HCT116 (cell line): ENCODE measurements at regions not wholly inside any gene's neighbourhood (a gene's known extent, or its start where the extent isn't known, plus 50 kb on each side); places are given as distances from the start of the nearest gene placed in this dataset.
A peak's percentile ranks its signal among the peaks of the same experiment; 100 is the strongest.

ENCODE experiments used
- ATAC-seq: fragments of 200-7000 bp; cut with Tn5 transposase; 2 replicates; pipeline ENCODE4 v1.9.1; 2020; ENCODE audit warnings: mild to moderate bottlenecking, moderate library complexity
- BruUV-seq: library from RNA; stranded (reverse); fragments of 400-500 nt; replicated peaks from 2 replicates; lab custom pipeline; 2021; lab: Mats Ljungman, UMichigan
- CTCF ChIA-PET: fragments of 300-600 bp; sonication (Branson Sonifier 250); formaldehyde crosslinking; loops from one replicate; lab custom pipeline; 2021; ENCODE audit warnings: antibody characterized with exemption; lab: Charles Lee
- POLR2A ChIA-PET: fragments of 300-600, 350-600 bp; sonication (Branson Sonifier 250); formaldehyde crosslinking; loops from one replicate; lab custom pipeline; 2021; ENCODE audit warnings: antibody characterized with exemption; lab: Charles Lee
- RAD21 ChIA-PET, 2 experiments: fragments of 300-600 bp; sonication (Branson Sonifier 250); formaldehyde crosslinking; loops; one replicate each; lab custom pipeline; 2023; ENCODE audit warnings: low total read pairs in 2 of 2; ENCODE audit not compliant: uncharacterized antibody in 2 of 2, unreplicated experiment in 2 of 2, low non-redundant PET in 1 of 2; lab: Charles Lee
- DNase-seq: peaks from one replicate; pipeline ENCODE4 v3.0.0-alpha.2; 2010; ENCODE audit warnings: low read depth, low spot score
- H2AFZ ChIP-seq: fragments of 200-600 bp; shearing (Covaris generic), sonication (generic); 2 replicates; pipeline ENCODE4 v1.6.1; 2017; ENCODE audit warnings: low read depth, mixed run types, mixed read lengths, antibody characterized with exemption, low read length; ENCODE audit not compliant: poor library complexity, severe bottlenecking
- H3K27ac ChIP-seq: 2 replicates; pipeline ENCODE4 v1.5.1; 2012; ENCODE audit warnings: low read depth, low read length
- H3K27me3 ChIP-seq: fragments of 200-600 bp; sonication (generic); 2 replicates; pipeline ENCODE4 v1.6.1; 2016; ENCODE audit warnings: mixed run types, low read length, mixed read lengths; ENCODE audit not compliant: insufficient read depth
- H3K36me3 ChIP-seq, 2 experiments: fragments of 200-500 bp in 1 of 2; fragments of 200-600 bp in 1 of 2; sonication (Bioruptor generic) in 1 of 2; sonication (generic) in 1 of 2; 2 replicates each; pipeline versions ENCODE4 v1.5.1 to v1.6.1; 2014 to 2016; ENCODE audit warnings: low read length in 2 of 2, inconsistent platforms in 1 of 2, mixed read lengths in 1 of 2, mixed run types in 1 of 2; ENCODE audit not compliant: insufficient read depth in 2 of 2, control insufficient read depth in 1 of 2
- H3K4me1 ChIP-seq, 2 experiments: fragments of 200-600 bp in 1 of 2; sonication (generic) in 1 of 2; 2 replicates each; pipeline versions ENCODE4 v1.5.1 to v1.6.1; 2012 to 2017; ENCODE audit warnings: low read length in 2 of 2, inconsistent platforms in 1 of 2, mild to moderate bottlenecking in 1 of 2, mixed read lengths in 1 of 2, mixed run types in 1 of 2, moderate library complexity in 1 of 2; ENCODE audit not compliant: insufficient read depth in 2 of 2, control insufficient read depth in 1 of 2
- H3K4me2 ChIP-seq: fragments of 200-600 bp; sonication (generic); 2 replicates; pipeline ENCODE4 v1.6.1; 2017; ENCODE audit warnings: mixed run types, low read length, mixed read lengths
- H3K4me3 ChIP-seq, 2 experiments: fragments of 200-600 bp in 1 of 2; sonication (generic) in 1 of 2; replicated peaks in 1 of 2; 2 replicates each; pipeline ENCODE4 v1.5.1; 2011 to 2016; ENCODE audit warnings: low read length in 2 of 2, control low read depth in 1 of 2, low read depth in 1 of 2, mild to moderate bottlenecking in 1 of 2, mixed read lengths in 1 of 2, mixed run types in 1 of 2
- H3K79me2 ChIP-seq: fragments of 200-600 bp; sonication (generic); 2 replicates; pipeline ENCODE4 v1.6.1; 2017; ENCODE audit warnings: mild to moderate bottlenecking, mixed run types, low read length, moderate library complexity, mixed read lengths; ENCODE audit not compliant: insufficient read depth
- H3K9ac ChIP-seq: fragments of 200-600 bp; sonication (generic); 2 replicates; pipeline ENCODE4 v1.6.1; 2016; ENCODE audit warnings: low read length, mixed read lengths
- H3K9me2 ChIP-seq: fragments of 200-600 bp; sonication (generic), shearing (Covaris generic); 2 replicates; pipeline ENCODE4 v1.6.1; 2017; ENCODE audit warnings: mixed run types, mild to moderate bottlenecking, moderate library complexity; ENCODE audit not compliant: insufficient read depth
- H3K9me3 ChIP-seq, 2 experiments: fragments of 200-500 bp in 1 of 2; fragments of 200-600 bp in 1 of 2; sonication (Bioruptor generic) in 1 of 2; sonication (generic) in 1 of 2; 2 replicates each; pipeline ENCODE4 v1.6.1; 2014 to 2017; ENCODE audit warnings: low read length in 2 of 2, mixed read lengths in 2 of 2, inconsistent platforms in 1 of 2, low read depth in 1 of 2, mild to moderate bottlenecking in 1 of 2, mixed run types in 1 of 2, moderate library complexity in 1 of 2; ENCODE audit not compliant: control insufficient read depth in 1 of 2, insufficient read depth in 1 of 2
- H4K20me1 ChIP-seq: fragments of 200-600 bp; sonication (generic), shearing (Covaris generic); 2 replicates; pipeline ENCODE4 v1.6.1; 2017; ENCODE audit warnings: mixed run types, mild to moderate bottlenecking, moderate library complexity; ENCODE audit not compliant: insufficient read depth
- CBX3 ChIP-seq: IDR thresholded peaks from 2 replicates; pipeline ENCODE4 v1.6.1; 2012; ENCODE audit warnings: low read depth
- CEBPB ChIP-seq: IDR thresholded peaks from 2 replicates; pipeline ENCODE4 v1.6.1; 2012; ENCODE audit warnings: low read depth
- ELF1 ChIP-seq: IDR thresholded peaks from 2 replicates; pipeline ENCODE4 v1.6.1; 2012; ENCODE audit warnings: low read depth, borderline replicate concordance
- EZH2 ChIP-seq: fragments of 200-600 bp; sonication (generic); IDR thresholded peaks from 2 replicates; pipeline ENCODE4 v1.6.1; 2017; ENCODE audit warnings: antibody characterized with exemption, mixed run types
- EZH2phosphoT487 ChIP-seq: fragments of 200-600 bp; IDR thresholded peaks from 2 replicates; pipeline ENCODE4 v1.6.1; 2018; ENCODE audit warnings: antibody characterized with exemption, borderline replicate concordance
- FOSL1 ChIP-seq: IDR thresholded peaks from 2 replicates; pipeline ENCODE4 v1.6.1; 2012; ENCODE audit warnings: low read depth
- JUND ChIP-seq: IDR thresholded peaks from 2 replicates; pipeline ENCODE4 v1.6.1; 2012
- POLR2A ChIP-seq: IDR thresholded peaks from 2 replicates; pipeline ENCODE4 v1.7.0; 2011; ENCODE audit warnings: borderline replicate concordance; ENCODE audit not compliant: insufficient read depth, insufficient read length; ENCODE audit errors: extremely low read depth
- POLR2AphosphoS5 ChIP-seq: IDR thresholded peaks from 2 replicates; pipeline ENCODE4 v1.6.1; 2011; ENCODE audit warnings: mild to moderate bottlenecking, low read depth, low read length, moderate library complexity
- RAD21 ChIP-seq: IDR thresholded peaks from 2 replicates; pipeline ENCODE4 v1.6.1; 2012; ENCODE audit warnings: low read depth, mild to moderate bottlenecking
- SIN3A ChIP-seq: IDR thresholded peaks from 2 replicates; pipeline ENCODE4 v1.6.1; 2012; ENCODE audit warnings: low read depth
- SP1 ChIP-seq: IDR thresholded peaks from 2 replicates; pipeline ENCODE4 v1.6.1; 2012; ENCODE audit warnings: low read depth
- SRF ChIP-seq: IDR thresholded peaks from 2 replicates; pipeline ENCODE4 v1.6.1; 2012; ENCODE audit warnings: low read depth
- TCF7L2 ChIP-seq: IDR thresholded peaks from 2 replicates; pipeline ENCODE4 v1.7.0; 2011; ENCODE audit warnings: borderline replicate concordance, inconsistent platforms; ENCODE audit not compliant: insufficient read depth, insufficient read length; ENCODE audit errors: extremely low read depth
- YY1 ChIP-seq: IDR thresholded peaks from 2 replicates; pipeline ENCODE4 v1.6.1; 2011; ENCODE audit warnings: low read length, low read depth, moderate library complexity, mild to moderate bottlenecking; ENCODE audit not compliant: insufficient replicate concordance; ENCODE audit errors: extremely low read depth
- intact Hi-C: fragments of 100-400 bp; cut with micrococcal nuclease; formaldehyde crosslinking; loops from 2 replicates; pipeline ENCODE4 v1.10.0; 2022
- TF ChIP-seq, protein P1 (sequence below): IDR thresholded peaks from 2 replicates; pipeline ENCODE4 v1.6.1; 2012
- TF ChIP-seq, protein P2 (sequence below), 3 experiments: fragments of 200-600 bp in 1 of 3; sonication (generic) in 1 of 3; IDR thresholded peaks in 2 of 3; conservative IDR thresholded peaks in 1 of 3; 2 replicates each; pipeline ENCODE4 v1.5.1; 2012 to 2017; ENCODE audit warnings: low read depth in 2 of 3, low read length in 2 of 3, antibody characterized with exemption in 1 of 3, borderline replicate concordance in 1 of 3, control low read depth in 1 of 3, mild to moderate bottlenecking in 1 of 3, mixed read lengths in 1 of 3, mixed run types in 1 of 3, moderate library complexity in 1 of 3; ENCODE audit not compliant: insufficient read depth in 1 of 3
- TF ChIP-seq, protein P3 (sequence below): IDR thresholded peaks from 2 replicates; pipeline ENCODE4 v1.6.1; 2012

DNA sequence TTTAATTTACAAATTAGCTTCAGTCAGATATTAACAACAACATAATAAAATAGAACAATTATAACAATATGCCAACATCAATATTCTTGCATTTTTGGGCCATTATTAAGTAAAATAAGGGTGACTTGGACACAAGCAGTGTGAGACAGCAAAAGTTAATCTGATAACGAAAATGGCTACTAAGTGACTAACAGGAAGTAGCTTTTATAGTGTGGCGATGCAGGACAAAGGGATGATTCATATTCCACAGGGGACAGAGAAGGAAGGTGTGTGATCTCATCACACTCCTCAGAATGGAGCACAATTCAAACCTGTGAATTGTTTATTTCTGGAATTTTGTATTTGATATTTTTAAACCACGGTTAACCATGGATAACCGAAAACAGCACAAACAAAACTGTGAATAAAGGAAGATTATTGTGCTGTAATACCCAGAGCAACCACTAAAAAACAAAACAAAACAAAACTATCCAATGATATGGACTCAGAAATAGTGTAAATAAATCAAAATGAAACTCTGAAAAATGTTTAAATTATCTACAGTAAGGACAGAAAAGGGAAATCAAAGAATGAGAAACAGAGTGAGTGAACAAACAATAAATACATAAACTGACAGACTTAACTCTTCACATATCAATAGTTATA lies 66.9 kb upstream of the TFEC start:
- Histone ChIP-seq H3K4me1 (peaks cover 0 to 14% of the 10 kb centered on the region in 2 experiments; a peak in 2 of 4 replicates), H3K9me3 (no peaks in the 10 kb centered on the region), H3K4me2 (peak overlapping the region; percentile 58), H3K79me2 (no peaks in the 10 kb centered on the region), H2AFZ (peak overlapping the region; percentile 94), H4K20me1 (no peaks in the 10 kb centered on the region), H3K9me2 (no peaks in the 10 kb centered on the region), H3K27ac (peak overlapping the region; percentile 12; the same call in 1 of the 2 replicates), H3K27me3 (no peaks in the 10 kb centered on the region), H3K4me3 (peak overlapping the region in 1 of 2 experiments; percentile 9; a peak in 2 of 4 replicates), H3K9ac (peak overlapping the region; percentile 12), H3K36me3 (no peaks in the 10 kb centered on the region)
- BruUV-seq = no TSS peak
- intact Hi-C loops = no loop called here
- ChIA-PET POLR2A (interaction anchor here (0.8 kb wide), 1 partner anchor 14 kb away, joined by 3 read pairs; no protein-coding TSS in a partner anchor), CTCF (no interaction called here), RAD21 (no interaction called here)
- TF ChIP-seq, protein P1, sequence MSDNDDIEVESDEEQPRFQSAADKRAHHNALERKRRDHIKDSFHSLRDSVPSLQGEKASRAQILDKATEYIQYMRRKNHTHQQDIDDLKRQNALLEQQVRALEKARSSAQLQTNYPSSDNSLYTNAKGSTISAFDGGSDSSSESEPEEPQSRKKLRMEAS = peak; percentile 59; the same call in 1 of the 2 replicates
- TF ChIP-seq POLR2A = no peak
- TF ChIP-seq, protein P2, sequence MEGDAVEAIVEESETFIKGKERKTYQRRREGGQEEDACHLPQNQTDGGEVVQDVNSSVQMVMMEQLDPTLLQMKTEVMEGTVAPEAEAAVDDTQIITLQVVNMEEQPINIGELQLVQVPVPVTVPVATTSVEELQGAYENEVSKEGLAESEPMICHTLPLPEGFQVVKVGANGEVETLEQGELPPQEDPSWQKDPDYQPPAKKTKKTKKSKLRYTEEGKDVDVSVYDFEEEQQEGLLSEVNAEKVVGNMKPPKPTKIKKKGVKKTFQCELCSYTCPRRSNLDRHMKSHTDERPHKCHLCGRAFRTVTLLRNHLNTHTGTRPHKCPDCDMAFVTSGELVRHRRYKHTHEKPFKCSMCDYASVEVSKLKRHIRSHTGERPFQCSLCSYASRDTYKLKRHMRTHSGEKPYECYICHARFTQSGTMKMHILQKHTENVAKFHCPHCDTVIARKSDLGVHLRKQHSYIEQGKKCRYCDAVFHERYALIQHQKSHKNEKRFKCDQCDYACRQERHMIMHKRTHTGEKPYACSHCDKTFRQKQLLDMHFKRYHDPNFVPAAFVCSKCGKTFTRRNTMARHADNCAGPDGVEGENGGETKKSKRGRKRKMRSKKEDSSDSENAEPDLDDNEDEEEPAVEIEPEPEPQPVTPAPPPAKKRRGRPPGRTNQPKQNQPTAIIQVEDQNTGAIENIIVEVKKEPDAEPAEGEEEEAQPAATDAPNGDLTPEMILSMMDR (IDR thresholded peaks at IDR 0.05 in 2 of 3, conservative IDR thresholded peaks at IDR 0.05 in 1 of 3; ENCODE audit: borderline replicate concordance in 1 of 3, insufficient read depth in 1 of 3, low read depth in 2 of 3, low read length in 2 of 3) = peak in 2 of 3 experiments; percentile 34 to 51; a peak in 2 of 6 replicates
- no peak for TF ChIP-seq EZH2
- 0 out of 2 replicates have a peak, but pooled peaks have one; percentile 25 for TF ChIP-seq SIN3A
- no peak for TF ChIP-seq CEBPB
- TF ChIP-seq SP1 = peak; percentile 69
- TF ChIP-seq ELF1 = peak; percentile 45
- TF ChIP-seq SRF = no peak
- TF ChIP-seq POLR2AphosphoS5 = peak; percentile 33; the same call in 1 of the 2 replicates
- peak; percentile 82; the same call in 1 of the 2 replicates for TF ChIP-seq FOSL1
- TF ChIP-seq CBX3 = peak; percentile 92
- TF ChIP-seq YY1 = peak; percentile 81
- TF ChIP-seq JUND = peak; percentile 79
- no peak for TF ChIP-seq EZH2phosphoT487
- TF ChIP-seq TCF7L2 = no peak
- TF ChIP-seq RAD21 = no peak
- TF ChIP-seq, protein P3, sequence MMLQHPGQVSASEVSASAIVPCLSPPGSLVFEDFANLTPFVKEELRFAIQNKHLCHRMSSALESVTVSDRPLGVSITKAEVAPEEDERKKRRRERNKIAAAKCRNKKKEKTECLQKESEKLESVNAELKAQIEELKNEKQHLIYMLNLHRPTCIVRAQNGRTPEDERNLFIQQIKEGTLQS = 0 out of 2 replicates have a peak, but pooled peaks have one; percentile 21
- ATAC-seq = peak; percentile 96
- peak; percentile 75 for DNase-seq
